ENCODE measurements at regions not wholly inside any gene's neighbourhood (a gene's known extent, or its start where the extent isn't known, plus 50 kb on each side); places are given as distances from the start of the nearest gene placed in this dataset.

DNA sequence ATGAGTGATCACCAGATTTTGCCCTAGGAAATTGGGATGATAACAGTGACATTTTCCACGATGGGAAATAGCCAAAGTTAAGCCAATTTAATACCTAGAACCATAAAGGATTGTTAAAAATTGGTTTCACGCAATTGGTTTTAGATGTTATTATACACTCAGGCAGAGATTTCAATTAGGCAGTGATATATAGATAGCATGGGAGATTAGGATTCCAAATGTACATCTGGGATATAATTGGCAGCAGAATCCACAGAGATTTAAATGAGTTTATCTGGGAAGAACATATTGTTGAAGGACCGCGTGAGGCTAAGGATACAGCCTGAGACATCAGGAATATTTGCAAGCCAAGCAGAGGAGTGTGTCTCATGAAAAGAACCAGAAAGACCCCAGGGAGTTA, 351.6 kb downstream of the GPM6A start:
- in situ Hi-C loops (cut with MboI; ENCODE audit: low sequenced_read_pairs): no loop called here

GRCh38 chr4:175469514-175469913, 342.6 kb downstream of the GPM6A start:
- Histone ChIP-seq H3K9me3 (no peaks in the 10 kb centered on the region), H3K4me3 (no peak overlapping the region), H3K36me3 (replicated peaks) (no peaks in the 10 kb centered on the region), H3K4me1 (no peaks in the 10 kb centered on the region), H3K27me3 (ENCODE audit: low read depth) (no peaks in the 10 kb centered on the region)
- DNase-seq (ENCODE audit: low spot score in 2 of 2): peak in 1 of 2 experiments; percentile 24
- in situ Hi-C loops (cut with MboI; ENCODE audit: low sequenced_read_pairs): no loop called here

More for the DNA sequence above, 351.6 kb downstream of the GPM6A start:
- no peak for DNase-seq (ENCODE audit: low spot score in 2 of 2)
- no peaks in the 10 kb centered on the region for H3K27me3 ChIP-seq (ENCODE audit: low read depth)
- no peaks in the 10 kb centered on the region for H3K36me3 ChIP-seq (replicated peaks)
- no peaks in the 10 kb centered on the region for H3K9me3 ChIP-seq
- no peak overlapping the region for H3K4me3 ChIP-seq
- H3K4me1 ChIP-seq: peaks cover 5% of the 10 kb centered on the region

DNA sequence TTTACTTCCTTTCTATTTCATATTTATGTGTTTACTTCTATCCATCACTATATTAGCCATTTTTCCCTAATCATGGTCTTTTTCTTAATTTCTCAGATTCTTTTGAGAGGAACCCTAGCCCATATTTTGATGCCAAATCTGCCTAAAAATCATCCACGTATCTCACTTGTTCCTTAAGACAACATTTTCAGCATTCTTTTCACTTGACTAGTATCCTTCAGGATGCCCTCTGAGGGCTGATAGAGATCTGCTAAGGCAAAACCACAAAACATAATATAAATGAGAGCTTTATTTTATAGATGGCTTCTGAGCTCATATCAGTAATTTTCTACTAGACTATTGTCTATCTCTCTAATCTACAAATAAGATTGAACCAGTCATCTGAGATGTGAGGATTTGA, 341.9 kb downstream of the GPM6A start:
- no peaks in the 10 kb centered on the region for H3K4me1 ChIP-seq
- no peak overlapping the region for H3K4me3 ChIP-seq
- in situ Hi-C loops (cut with MboI; ENCODE audit: low sequenced_read_pairs): no loop called here
- DNase-seq (ENCODE audit: low spot score in 2 of 2): no peak
- no peaks in the 10 kb centered on the region for H3K9me3 ChIP-seq
- no peaks in the 10 kb centered on the region for H3K36me3 ChIP-seq (replicated peaks)
- no peaks in the 10 kb centered on the region for H3K27me3 ChIP-seq (ENCODE audit: low read depth)

GRCh38 chr4:175480404-175480803, 331.7 kb downstream of the GPM6A start:
- H3K9me3 ChIP-seq: no peaks in the 10 kb centered on the region

GRCh38 chr4:175499735-175500352, 312.2 kb downstream of the GPM6A start:
- no peaks in the 10 kb centered on the region for H3K4me1 ChIP-seq
- in situ Hi-C loops (cut with MboI; ENCODE audit: low sequenced_read_pairs): no loop called here
- DNase-seq (ENCODE audit: low spot score in 2 of 2): no peak
- no peaks in the 10 kb centered on the region for H3K9me3 ChIP-seq
- no peaks in the 10 kb centered on the region for H3K27me3 ChIP-seq (ENCODE audit: low read depth)
- no peaks in the 10 kb centered on the region for H3K36me3 ChIP-seq (replicated peaks)
- H3K4me3 ChIP-seq: no peak overlapping the region

More at GRCh38 chr4:175480404-175480803, 331.7 kb downstream of the GPM6A start:
- no peak for DNase-seq (ENCODE audit: low spot score in 2 of 2)
- Histone ChIP-seq H3K36me3 (replicated peaks) (no peaks in the 10 kb centered on the region), H3K4me1 (peaks cover 7% of the 10 kb centered on the region), H3K4me3 (no peak overlapping the region), H3K27me3 (ENCODE audit: low read depth) (no peaks in the 10 kb centered on the region)
- in situ Hi-C loops (cut with MboI; ENCODE audit: low sequenced_read_pairs): no loop called here

DNA sequence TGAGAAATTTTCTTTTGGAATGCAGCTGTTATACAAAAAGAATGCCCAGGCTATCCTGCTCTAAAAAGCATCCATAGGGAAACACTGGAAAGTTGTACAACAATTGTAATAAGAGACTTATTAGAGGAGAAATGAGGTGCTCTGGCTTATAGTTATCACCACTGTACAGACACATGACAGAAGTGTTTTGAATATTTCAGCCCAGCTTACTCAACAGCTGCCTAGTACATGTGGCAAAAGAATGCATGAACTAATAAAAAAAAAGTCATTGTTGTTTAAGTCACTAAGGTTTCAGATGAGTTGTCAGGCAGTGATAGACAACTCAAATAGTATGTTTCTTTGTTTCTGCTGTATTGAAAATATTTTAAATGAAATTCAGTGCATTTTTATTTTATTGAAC, 307.7 kb downstream of the GPM6A start:
- in situ Hi-C loops (cut with MboI; ENCODE audit: low sequenced_read_pairs): no loop called here
- Histone ChIP-seq H3K4me1 (no peaks in the 10 kb centered on the region), H3K36me3 (replicated peaks) (no peaks in the 10 kb centered on the region), H3K27me3 (ENCODE audit: low read depth) (no peaks in the 10 kb centered on the region), H3K4me3 (no peak overlapping the region), H3K9me3 (no peaks in the 10 kb centered on the region)
- no peak for DNase-seq (ENCODE audit: low spot score in 2 of 2)

DNA sequence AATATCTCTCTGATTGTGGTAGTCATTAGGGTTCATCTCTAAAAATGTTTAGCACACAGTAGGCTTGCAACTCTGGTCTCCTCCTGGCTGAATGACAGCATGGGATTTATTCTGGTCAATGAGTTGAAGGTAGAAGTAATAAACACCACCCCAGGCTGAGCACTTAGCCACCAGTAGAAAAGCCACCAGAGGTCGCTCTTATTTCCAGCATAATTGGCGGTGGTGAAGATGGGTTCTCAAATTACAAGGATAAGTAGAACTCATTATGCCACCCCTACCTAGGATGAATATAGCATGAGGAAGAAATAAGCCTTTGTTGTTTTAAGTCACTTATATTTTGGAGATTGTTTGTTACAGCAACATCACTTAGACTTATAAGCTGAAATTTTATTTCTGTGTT, 302.7 kb downstream of the GPM6A start:
- H3K4me1 ChIP-seq: no peaks in the 10 kb centered on the region
- in situ Hi-C loops (cut with MboI; ENCODE audit: low sequenced_read_pairs): no loop called here
- H3K27me3 ChIP-seq (ENCODE audit: low read depth): no peaks in the 10 kb centered on the region
- H3K36me3 ChIP-seq (replicated peaks): no peaks in the 10 kb centered on the region
- H3K4me3 ChIP-seq: no peak overlapping the region
- no peaks in the 10 kb centered on the region for H3K9me3 ChIP-seq
- DNase-seq (ENCODE audit: low spot score in 2 of 2): peak; percentile 54 to 66

- no peaks in the 10 kb centered on the region for H3K9me3 ChIP-seq
- H3K4me1 ChIP-seq: no peaks in the 10 kb centered on the region
- no peak for DNase-seq (ENCODE audit: low spot score in 2 of 2)
- in situ Hi-C loops (cut with MboI; ENCODE audit: low sequenced_read_pairs): no loop called here
- H3K36me3 ChIP-seq (replicated peaks): no peaks in the 10 kb centered on the region
- no peaks in the 10 kb centered on the region for H3K27me3 ChIP-seq (ENCODE audit: low read depth)
- H3K4me3 ChIP-seq: no peak overlapping the region
These were observed 300.2 kb downstream of the GPM6A start for GRCh38 chr4:175511861-175512260.

DNA sequence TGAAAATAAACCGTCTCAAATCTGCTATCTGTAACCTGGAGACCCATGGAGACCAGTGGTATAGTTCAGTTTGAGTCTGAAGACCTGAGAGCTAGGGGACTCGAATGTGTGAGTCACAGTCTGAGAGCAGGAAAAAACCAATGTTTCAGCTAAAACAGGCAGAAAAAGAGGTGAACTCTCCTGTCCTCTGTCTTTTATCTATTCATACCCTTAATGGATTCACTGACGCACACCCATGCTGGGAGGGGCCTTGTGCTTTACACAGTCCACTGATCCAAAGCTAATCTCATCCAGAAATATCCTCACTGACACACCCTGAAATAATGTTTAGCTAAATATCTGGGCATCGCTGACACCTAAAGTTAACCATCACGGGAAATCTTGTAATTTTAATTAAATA, 297.9 kb downstream of the GPM6A start:
- H3K36me3 ChIP-seq (replicated peaks): no peaks in the 10 kb centered on the region
- no peaks in the 10 kb centered on the region for H3K9me3 ChIP-seq
- in situ Hi-C loops (cut with MboI; ENCODE audit: low sequenced_read_pairs): no loop called here
- H3K4me3 ChIP-seq: no peak overlapping the region
- H3K4me1 ChIP-seq: no peaks in the 10 kb centered on the region
- no peaks in the 10 kb centered on the region for H3K27me3 ChIP-seq (ENCODE audit: low read depth)
- no peak for DNase-seq (ENCODE audit: low spot score in 2 of 2)

GRCh38 chr4:175530655-175531054, 281.4 kb downstream of the GPM6A start:
- Histone ChIP-seq H3K4me1 (no peaks in the 10 kb centered on the region), H3K27me3 (ENCODE audit: low read depth) (no peaks in the 10 kb centered on the region), H3K36me3 (replicated peaks) (no peaks in the 10 kb centered on the region), H3K4me3 (no peak overlapping the region), H3K9me3 (no peaks in the 10 kb centered on the region)
- no peak for DNase-seq (ENCODE audit: low spot score in 2 of 2)
- in situ Hi-C loops (cut with MboI; ENCODE audit: low sequenced_read_pairs): no loop called here

GRCh38 chr4:175531405-175532091, 280.5 kb downstream of the GPM6A start:
- Histone ChIP-seq H3K36me3 (replicated peaks) (no peaks in the 10 kb centered on the region), H3K27me3 (ENCODE audit: low read depth) (no peaks in the 10 kb centered on the region), H3K4me1 (no peaks in the 10 kb centered on the region), H3K9me3 (no peaks in the 10 kb centered on the region), H3K4me3 (no peak overlapping the region)
- in situ Hi-C loops (cut with MboI; ENCODE audit: low sequenced_read_pairs): no loop called here
- no peak for DNase-seq (ENCODE audit: low spot score in 2 of 2)

GRCh38 chr4:175536852-175537453, 275.1 kb downstream of the GPM6A start:
- Histone ChIP-seq H3K4me3 (no peak overlapping the region), H3K27me3 (ENCODE audit: low read depth) (no peaks in the 10 kb centered on the region), H3K36me3 (replicated peaks) (no peaks in the 10 kb centered on the region), H3K4me1 (no peaks in the 10 kb centered on the region), H3K9me3 (no peaks in the 10 kb centered on the region)
- in situ Hi-C loops (cut with MboI; ENCODE audit: low sequenced_read_pairs): no loop called here
- DNase-seq (ENCODE audit: low spot score in 2 of 2): peak in 1 of 2 experiments; percentile 70

DNA sequence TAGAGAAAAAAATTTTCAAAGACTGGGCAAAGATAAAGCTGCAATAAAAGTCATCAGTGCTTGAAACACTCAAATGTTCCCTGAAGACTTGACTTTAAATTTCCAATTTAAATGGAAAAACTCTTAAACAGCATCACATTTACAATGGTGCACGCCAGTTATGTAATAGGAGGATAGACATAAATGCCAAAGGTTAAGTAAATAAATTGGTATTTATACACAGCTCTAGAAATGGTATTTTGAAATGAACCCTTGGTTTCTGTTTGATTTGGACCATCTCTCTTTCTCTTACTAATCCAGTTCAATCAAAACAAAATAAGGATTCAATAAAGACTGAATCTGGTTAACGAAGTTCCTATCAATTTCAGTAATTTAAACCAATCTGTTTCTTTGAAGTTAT, 272.6 kb downstream of the GPM6A start:
- Histone ChIP-seq H3K4me3 (no peak overlapping the region), H3K9me3 (no peaks in the 10 kb centered on the region), H3K36me3 (replicated peaks) (no peaks in the 10 kb centered on the region), H3K4me1 (no peaks in the 10 kb centered on the region), H3K27me3 (ENCODE audit: low read depth) (no peaks in the 10 kb centered on the region)
- DNase-seq (ENCODE audit: low spot score in 2 of 2): no peak
- in situ Hi-C loops (cut with MboI; ENCODE audit: low sequenced_read_pairs): no loop called here

DNA sequence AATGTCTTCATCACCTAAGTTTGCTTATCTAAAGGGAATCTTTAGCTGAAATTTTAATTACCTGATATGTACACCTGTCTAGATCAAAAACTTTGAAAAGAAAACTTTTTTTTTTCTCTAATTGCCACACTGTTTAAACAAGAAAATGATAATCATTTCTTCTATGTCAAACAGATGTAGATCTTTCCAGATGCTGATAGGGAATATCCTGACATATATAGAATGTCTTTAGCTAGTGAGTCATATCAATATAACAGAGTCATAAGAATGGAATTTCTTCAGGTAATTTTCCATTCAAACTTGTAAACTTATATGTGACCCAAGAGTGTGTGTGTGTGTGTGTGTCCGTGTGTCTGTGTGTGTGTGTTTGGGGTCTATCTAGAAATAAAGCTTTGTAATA, 271.9 kb downstream of the GPM6A start:
- DNase-seq (ENCODE audit: low spot score in 2 of 2): no peak
- Histone ChIP-seq H3K4me3 (no peak overlapping the region), H3K27me3 (ENCODE audit: low read depth) (no peaks in the 10 kb centered on the region), H3K4me1 (no peaks in the 10 kb centered on the region), H3K9me3 (no peaks in the 10 kb centered on the region), H3K36me3 (replicated peaks) (no peaks in the 10 kb centered on the region)
- in situ Hi-C loops (cut with MboI; ENCODE audit: low sequenced_read_pairs): no loop called here

Measured in HAP-1 (cell line).